Common myeloid progenitor, CD34-positive (primary cell): ENCODE measurements at regions not wholly inside any gene's neighbourhood (a gene's known extent, or its start where the extent isn't known, plus 50 kb on each side); places are given as distances from the start of the nearest gene placed in this dataset.
A peak's percentile ranks its signal among the peaks of the same experiment; 100 is the strongest.

Source experiments
- CTCF ChIA-PET: fragments of 350-600 bp; sonication (Branson Sonifier 250); formaldehyde crosslinking; loops from one replicate; lab custom pipeline; 2021; ENCODE audit warnings: antibody characterized with exemption; lab: Charles Lee
- POLR2A ChIA-PET: fragments of 350-600 bp; sonication (Branson Sonifier 250); formaldehyde crosslinking; loops from one replicate; lab custom pipeline; 2021; ENCODE audit warnings: antibody characterized with exemption; lab: Charles Lee
- DNase-seq, 3 donors: peaks; one replicate each; pipeline versions ENCODE4 v3.0.0 to v3.0.0-alpha.2; 2013
- H3K27ac ChIP-seq, 2 experiments: 1 replicate in 1 of 2; 2 replicates in 1 of 2; pipeline ENCODE4 v1.7.0; 2013; ENCODE audit warnings: inconsistent platforms in 2 of 2, low read length in 2 of 2, mild to moderate bottlenecking in 2 of 2, low read depth in 1 of 2, moderate library complexity in 1 of 2; ENCODE audit not compliant: severe bottlenecking in 2 of 2, insufficient read depth in 1 of 2, poor library complexity in 1 of 2
- H3K27me3 ChIP-seq, 5 experiments: replicated peaks in 2 of 5; 1 replicate in 3 of 5; 2 replicates in 2 of 5; pipeline versions ENCODE4 v1.6.1 to v1.7.0; 2013; ENCODE audit warnings: low read length in 4 of 5, mild to moderate bottlenecking in 2 of 5, moderate library complexity in 2 of 5, inconsistent platforms in 1 of 5; ENCODE audit not compliant: insufficient read depth in 5 of 5, control insufficient read depth in 4 of 5
- H3K36me3 ChIP-seq, 4 experiments: 1 replicate in 2 of 4; 2 replicates in 2 of 4; pipeline versions ENCODE4 v1.6.1 to v1.7.0; 2013; ENCODE audit warnings: low read length in 3 of 4, control low read depth in 1 of 4, mild to moderate bottlenecking in 1 of 4; ENCODE audit not compliant: control insufficient read depth in 4 of 4, insufficient read depth in 4 of 4
- H3K4me1 ChIP-seq, 4 experiments: 1 replicate in 3 of 4; 2 replicates in 1 of 4; pipeline versions ENCODE4 v1.6.1 to v1.7.1; 2013; ENCODE audit warnings: low read length in 3 of 4, mild to moderate bottlenecking in 3 of 4, control low read depth in 1 of 4, inconsistent platforms in 1 of 4, moderate library complexity in 1 of 4; ENCODE audit not compliant: control insufficient read depth in 4 of 4, insufficient read depth in 4 of 4; ENCODE audit errors: control extremely low read depth in 1 of 4
- H3K4me3 ChIP-seq, 7 experiments: 1 replicate in 4 of 7; 2 replicates in 3 of 7; pipeline versions ENCODE4 v1.5.1 to v1.7.0; 2013; ENCODE audit warnings: mild to moderate bottlenecking in 7 of 7, low read length in 6 of 7, moderate library complexity in 6 of 7, inconsistent platforms in 2 of 7, low read depth in 2 of 7, control low read depth in 1 of 7; ENCODE audit not compliant: insufficient read depth in 4 of 7, control insufficient read depth in 1 of 7; ENCODE audit errors: extremely low read depth in 1 of 7
- H3K9me3 ChIP-seq, 5 experiments: 1 replicate in 4 of 5; 2 replicates in 1 of 5; pipeline versions ENCODE4 v1.6.1 to v1.7.1; 2013; ENCODE audit warnings: low read length in 4 of 5, mild to moderate bottlenecking in 2 of 5, inconsistent platforms in 1 of 5, low read depth in 1 of 5, moderate library complexity in 1 of 5; ENCODE audit not compliant: control insufficient read depth in 4 of 5, insufficient read depth in 2 of 5; ENCODE audit errors: control extremely low read depth in 1 of 5
- WGBS: methylation state at CpG from one replicate; pipeline ENCODE4 v1.1.5; 2013; ENCODE audit not compliant: insufficient coverage; 5-methylcytosine and 5-hydroxymethylcytosine counted together

DNA sequence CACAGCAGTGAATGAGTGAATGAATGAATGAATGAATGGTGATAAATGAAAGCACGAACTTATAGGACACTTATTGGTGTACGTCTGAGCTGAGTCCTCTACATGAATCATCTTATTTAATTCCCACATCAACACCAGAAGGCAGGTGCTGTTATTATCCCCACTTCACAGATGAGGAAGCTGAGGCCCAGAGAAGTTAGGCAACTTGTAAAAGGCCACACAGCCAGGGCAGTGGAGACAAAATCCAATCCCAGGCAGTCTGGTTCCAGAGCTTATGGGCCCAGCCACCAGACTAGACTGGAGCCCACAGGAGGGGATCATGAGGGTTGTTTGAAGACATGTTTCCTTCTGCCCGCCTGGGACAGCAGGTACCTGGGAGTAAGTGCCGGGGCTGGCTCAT, 364.0 kb downstream of the MN1 start:
- H3K36me3 ChIP-seq, result no peaks in the 10 kb centered on the region
- H3K9me3 ChIP-seq, result peaks cover 0 to under 1% (median 0%) of the 10 kb centered on the region in 5 experiments
- no peak for DNase-seq
- no peak overlapping the region for H3K4me3 ChIP-seq
- ChIA-PET CTCF (no interaction called here), POLR2A (no interaction called here)
- H3K27me3 ChIP-seq, result no peaks in the 10 kb centered on the region
- WGBS, result 70% methylated on average over 4 of the region's 4 CpGs
- H3K27ac ChIP-seq, result no peak overlapping the region
- peaks cover 3 to 35% (median 22%) of the 10 kb centered on the region in 4 experiments for H3K4me1 ChIP-seq

DNA sequence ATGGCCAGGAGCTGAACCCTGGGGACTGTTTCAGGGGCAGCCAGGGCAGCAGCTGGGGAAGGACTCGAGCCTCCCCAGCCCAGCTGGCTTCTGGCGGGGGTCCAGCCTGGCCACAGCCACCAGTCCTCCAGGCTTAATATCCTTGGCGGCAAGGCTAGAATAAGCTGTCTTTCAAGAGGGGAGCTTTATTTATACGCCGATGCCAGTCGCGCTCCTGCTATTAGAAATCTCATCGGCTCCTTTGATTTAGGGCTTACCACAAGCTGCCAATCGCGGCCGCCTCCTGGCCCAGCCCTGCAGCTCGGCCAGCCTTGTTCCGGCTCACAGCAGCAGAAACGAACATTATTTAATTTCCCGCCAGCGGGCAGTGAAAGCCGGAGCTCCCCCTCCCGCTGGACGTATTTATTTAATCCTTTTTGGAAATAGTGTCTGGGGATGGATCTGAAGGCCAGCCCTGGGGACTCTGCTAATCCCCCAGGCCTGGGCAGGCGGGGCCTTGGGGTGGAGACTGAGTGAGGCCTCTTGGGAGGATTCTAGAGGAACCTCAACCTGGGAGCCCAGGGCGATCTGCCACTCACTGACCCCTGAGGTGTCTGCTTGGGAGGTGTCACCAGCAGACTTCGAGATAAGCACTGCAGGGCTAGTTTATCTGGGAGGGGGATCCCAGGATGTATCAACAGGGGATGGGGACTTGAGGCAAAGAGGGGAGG, 363.1 kb downstream of the MN1 start:
- DNase-seq, result peak in 2 of 3 donors; percentile 31 to 42
- Histone ChIP-seq H3K4me1 (peaks cover 3 to 35% (median 22%) of the 10 kb centered on the region in 4 experiments), H3K36me3 (no peaks in the 10 kb centered on the region), H3K27me3 (no peaks in the 10 kb centered on the region), H3K4me3 (peak overlapping the region in 1 of 7 experiments; percentile 11), H3K27ac (no peak overlapping the region), H3K9me3 (no peaks in the 10 kb centered on the region)
- 27% methylated on average over 17 of the region's 22 CpGs for WGBS
- POLR2A ChIA-PET, result interaction anchor here (0.6 kb wide), 1 partner anchor 679 kb away, joined by 3 read pairs; no protein-coding TSS in a partner anchor
- CTCF ChIA-PET, result no interaction called here

DNA sequence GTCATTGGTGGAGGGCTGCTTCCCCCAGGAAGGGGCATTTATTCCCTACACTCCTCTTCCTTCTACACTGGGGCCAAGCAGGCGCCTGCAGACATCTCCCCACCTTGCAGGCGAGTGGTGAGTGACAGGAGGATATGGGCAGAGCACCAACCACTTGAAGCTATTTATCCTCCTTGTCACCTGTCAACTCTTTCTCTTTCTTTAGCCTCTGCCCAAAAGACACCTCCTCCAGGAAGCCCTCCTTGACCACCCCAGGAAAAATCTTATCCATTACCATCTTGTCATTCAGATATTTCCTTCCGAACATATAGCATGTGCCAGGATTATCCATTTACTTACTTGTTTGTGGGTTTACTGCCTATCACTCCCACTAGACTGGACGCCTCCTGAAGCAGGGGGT, 362.4 kb downstream of the MN1 start:
- no peaks in the 10 kb centered on the region for H3K36me3 ChIP-seq
- CTCF ChIA-PET, result interaction anchor here (1.1 kb wide), 1 partner anchor 24 kb away, joined by 3 read pairs; no protein-coding TSS in a partner anchor
- H3K4me1 ChIP-seq, result peaks cover 3 to 35% (median 22%) of the 10 kb centered on the region in 4 experiments
- H3K27ac ChIP-seq, result no peak overlapping the region
- no peaks in the 10 kb centered on the region for H3K27me3 ChIP-seq
- H3K4me3 ChIP-seq, result no peak overlapping the region
- H3K9me3 ChIP-seq, result no peaks in the 10 kb centered on the region
- DNase-seq, result no peak
- POLR2A ChIA-PET, result no interaction called here
- WGBS, result 67% methylated on average over 3 of the region's 4 CpGs

DNA sequence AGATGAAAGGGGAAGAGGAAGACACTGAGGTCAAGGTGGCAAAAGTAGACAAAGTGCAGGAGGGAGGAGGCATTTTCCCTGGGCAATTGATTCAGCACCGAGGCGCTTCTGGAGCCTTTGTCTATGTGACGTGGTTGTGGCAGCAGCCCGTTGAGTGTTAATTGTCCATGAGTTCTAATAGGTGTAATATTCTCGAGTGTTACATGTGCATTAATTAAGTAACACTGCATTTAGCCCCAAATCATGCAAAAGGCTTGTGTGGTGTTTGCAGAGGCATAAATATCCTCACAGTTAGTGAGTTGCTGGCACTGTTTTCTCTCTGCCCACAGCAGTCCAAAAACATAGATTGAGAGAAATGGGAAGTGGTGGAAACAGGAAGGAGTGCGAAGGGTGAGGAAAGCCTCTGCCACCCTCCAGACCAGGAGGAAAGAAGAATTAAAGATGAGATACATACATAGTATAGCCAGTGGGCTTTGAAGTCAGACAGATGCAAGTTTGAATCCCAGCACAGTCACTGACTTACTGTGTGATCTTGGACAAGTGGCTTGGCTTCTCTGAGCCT, 361.2 kb downstream of the MN1 start:
- CTCF ChIA-PET, result interaction anchor here (1.1 kb wide), 2 partner anchors 9 to 25 kb away, joined by 3 read pairs; no protein-coding TSS in a partner anchor
- 0% methylated on average over 2 of the region's 6 CpGs for WGBS
- Histone ChIP-seq H3K27ac (no peak overlapping the region), H3K9me3 (no peaks in the 10 kb centered on the region), H3K4me1 (peaks cover 3 to 35% (median 22%) of the 10 kb centered on the region in 4 experiments), H3K36me3 (no peaks in the 10 kb centered on the region), H3K27me3 (no peaks in the 10 kb centered on the region), H3K4me3 (peak overlapping the region in 2 of 7 experiments; percentile 9 to 24)
- POLR2A ChIA-PET, result no interaction called here
- DNase-seq, result peak; percentile 27 to 71 (median 64)

DNA sequence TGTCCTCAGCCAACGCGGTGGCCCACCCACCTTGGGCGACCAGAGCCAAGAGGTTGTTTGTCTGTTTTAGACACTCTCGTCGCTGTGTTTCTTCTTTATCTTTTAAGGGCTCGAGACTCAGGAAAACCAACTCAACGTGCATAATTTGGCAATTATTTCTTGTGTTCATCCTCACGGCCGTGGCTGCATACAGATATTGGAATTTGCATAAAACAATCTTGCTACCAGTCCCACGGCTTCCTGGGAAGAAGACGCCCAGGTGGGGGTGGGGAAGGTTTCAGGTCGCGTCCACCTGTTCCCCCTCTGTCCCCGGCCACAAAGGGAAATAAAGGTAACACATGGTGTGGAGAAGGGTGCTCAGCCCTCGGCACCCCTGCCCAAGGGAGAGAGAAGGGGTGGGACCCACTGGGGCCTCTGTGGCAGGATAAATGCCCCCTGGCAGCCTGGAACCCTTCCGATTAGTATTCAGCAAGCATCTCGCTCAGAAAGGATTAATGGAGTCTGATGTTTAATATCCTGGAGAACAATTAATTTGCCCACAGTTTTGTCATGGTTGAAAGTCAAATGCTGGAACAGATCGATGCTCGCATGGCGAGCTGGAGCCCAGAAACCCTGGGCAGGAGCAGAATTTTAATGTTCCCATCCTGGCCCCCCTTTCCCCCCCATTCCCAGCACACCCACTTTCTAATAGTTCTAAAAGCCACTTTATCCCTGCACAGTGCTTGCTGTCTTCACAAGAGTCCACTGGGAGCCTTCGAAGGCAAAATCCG, 359.7 kb downstream of the MN1 start:
- 90% methylated on average over 21 of the region's 22 CpGs for WGBS
- no peaks in the 10 kb centered on the region for H3K9me3 ChIP-seq
- H3K27ac ChIP-seq, result no peak overlapping the region
- H3K4me1 ChIP-seq, result peaks cover 3 to 28% (median 22%) of the 10 kb centered on the region in 4 experiments
- no peak for DNase-seq
- no peaks in the 10 kb centered on the region for H3K27me3 ChIP-seq
- ChIA-PET CTCF (interaction anchor here (1.1 kb wide), 1 partner anchor 7 kb away, joined by 3 read pairs; no protein-coding TSS in a partner anchor), POLR2A (no interaction called here)
- no peak overlapping the region for H3K4me3 ChIP-seq
- H3K36me3 ChIP-seq, result no peaks in the 10 kb centered on the region

DNA sequence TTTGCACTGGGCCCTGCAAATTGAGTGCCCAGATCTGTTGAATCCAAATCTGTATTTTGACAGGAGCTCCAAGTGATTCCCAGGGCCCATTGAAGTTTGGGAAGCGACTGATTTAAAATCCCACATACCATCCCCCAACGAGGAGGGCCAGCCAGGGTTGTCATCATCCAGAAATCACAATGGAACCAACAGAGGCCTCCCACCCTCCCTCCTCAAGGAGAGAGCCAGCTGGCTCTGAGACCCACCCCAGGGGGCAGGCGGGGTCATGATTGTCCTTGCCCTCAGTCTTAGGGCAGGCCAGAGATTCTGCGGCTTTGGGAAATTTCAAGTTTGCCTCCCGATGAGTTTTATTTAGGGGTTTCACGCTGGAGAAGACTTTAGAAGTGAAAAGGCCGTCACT, 358.2 kb downstream of the MN1 start:
- WGBS, result 100% methylated on average over 7 of the region's 7 CpGs
- Histone ChIP-seq H3K9me3 (no peaks in the 10 kb centered on the region), H3K4me3 (no peak overlapping the region), H3K36me3 (no peaks in the 10 kb centered on the region), H3K27ac (no peak overlapping the region), H3K4me1 (peaks cover 3 to 25% (median 22%) of the 10 kb centered on the region in 4 experiments), H3K27me3 (no peaks in the 10 kb centered on the region)
- POLR2A ChIA-PET, result no interaction called here
- no peak for DNase-seq
- CTCF ChIA-PET, result no interaction called here
